Stomach (tissue), 4 donors: ENCODE measurements at regions not wholly inside any gene's neighbourhood (a gene's known extent, or its start where the extent isn't known, plus 50 kb on each side); places are given as distances from the start of the nearest gene placed in this dataset.

ENCODE experiments used
- POLR2A ChIP-seq, 4 donors: fragments of 450-650 bp; IDR thresholded peaks; one replicate each; pipeline ENCODE4 v1.6.1; 2016; ENCODE audit warnings: antibody characterized with exemption in 4 of 4, control low read depth in 2 of 4, mild to moderate bottlenecking in 1 of 4, moderate library complexity in 1 of 4
- POLR2AphosphoS5 ChIP-seq, 3 donors: sonication (generic); formaldehyde crosslinking; IDR thresholded peaks; one replicate each; pipeline ENCODE4 v1.6.1; 2016; ENCODE audit warnings: antibody characterized with exemption in 3 of 3
- TF ChIP-seq, protein P1 (sequence below), 7 experiments: fragments of 450-650 bp in 4 of 7; fragments of 200-600 bp in 3 of 7; sonication (generic) in 3 of 7; IDR thresholded peaks; one replicate each; pipeline ENCODE4 v1.5.1; 2016 to 2019; ENCODE audit warnings: antibody characterized with exemption in 7 of 7, control low read depth in 2 of 7, mild to moderate bottlenecking in 1 of 7

DNA sequence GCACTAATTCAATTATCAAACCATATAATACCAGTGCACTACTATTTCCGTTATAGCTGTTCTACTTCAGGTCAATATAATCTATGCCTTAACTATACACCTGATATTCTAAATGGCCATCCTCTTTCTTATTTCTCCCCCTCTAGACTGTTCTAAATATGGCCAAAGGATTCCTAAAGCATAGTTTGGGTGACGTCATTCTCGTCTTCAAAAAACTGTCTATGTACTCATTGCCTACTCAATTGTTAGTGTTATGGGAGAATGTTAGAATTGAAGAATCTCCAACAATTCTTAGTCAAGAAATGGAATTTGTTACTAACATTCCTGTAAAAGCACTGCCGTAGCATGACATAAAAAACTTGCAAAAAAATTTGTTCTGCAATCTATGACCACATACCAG lies 431.1 kb upstream of the ANO3 start:
- TF ChIP-seq, protein P1, sequence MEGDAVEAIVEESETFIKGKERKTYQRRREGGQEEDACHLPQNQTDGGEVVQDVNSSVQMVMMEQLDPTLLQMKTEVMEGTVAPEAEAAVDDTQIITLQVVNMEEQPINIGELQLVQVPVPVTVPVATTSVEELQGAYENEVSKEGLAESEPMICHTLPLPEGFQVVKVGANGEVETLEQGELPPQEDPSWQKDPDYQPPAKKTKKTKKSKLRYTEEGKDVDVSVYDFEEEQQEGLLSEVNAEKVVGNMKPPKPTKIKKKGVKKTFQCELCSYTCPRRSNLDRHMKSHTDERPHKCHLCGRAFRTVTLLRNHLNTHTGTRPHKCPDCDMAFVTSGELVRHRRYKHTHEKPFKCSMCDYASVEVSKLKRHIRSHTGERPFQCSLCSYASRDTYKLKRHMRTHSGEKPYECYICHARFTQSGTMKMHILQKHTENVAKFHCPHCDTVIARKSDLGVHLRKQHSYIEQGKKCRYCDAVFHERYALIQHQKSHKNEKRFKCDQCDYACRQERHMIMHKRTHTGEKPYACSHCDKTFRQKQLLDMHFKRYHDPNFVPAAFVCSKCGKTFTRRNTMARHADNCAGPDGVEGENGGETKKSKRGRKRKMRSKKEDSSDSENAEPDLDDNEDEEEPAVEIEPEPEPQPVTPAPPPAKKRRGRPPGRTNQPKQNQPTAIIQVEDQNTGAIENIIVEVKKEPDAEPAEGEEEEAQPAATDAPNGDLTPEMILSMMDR (IDR thresholded peaks at IDR 0.05), result no peak
- TF ChIP-seq POLR2AphosphoS5 (IDR thresholded peaks at IDR 0.05) (no peak), POLR2A (IDR thresholded peaks at IDR 0.05) (no peak)
